Stimulated activated CD4-positive, alpha-beta T cell treated with anti-CD3 and anti-CD28 coated beads, Interleukin-15, amount 100 ng/mL, for 24 hours (primary cell): ENCODE measurements at regions not wholly inside any gene's neighbourhood (a gene's known extent, or its start where the extent isn't known, plus 50 kb on each side); places are given as distances from the start of the nearest gene placed in this dataset.

Experiments
- DNase-seq: peaks from one replicate; pipeline ENCODE4 v3.0.0-alpha.2; 2020

- no peak for DNase-seq
Measured at GRCh38 chrX:155682834-155683233, 70.1 kb upstream of the TMLHE start.

- DNase-seq = no peak
Measured at GRCh38 chrX:155679715-155680114, 67.0 kb upstream of the TMLHE start.

GRCh38 chrX:155673338-155673737 is 60.6 kb upstream of the TMLHE start:
- DNase-seq = no peak

- DNase-seq = no peak
Measured at GRCh38 chrX:155666741-155667140, 54.0 kb upstream of the TMLHE start.
